ENCODE measurements at regions not wholly inside any gene's neighbourhood (a gene's known extent, or its start where the extent isn't known, plus 50 kb on each side); places are given as distances from the start of the nearest gene placed in this dataset.

DNA sequence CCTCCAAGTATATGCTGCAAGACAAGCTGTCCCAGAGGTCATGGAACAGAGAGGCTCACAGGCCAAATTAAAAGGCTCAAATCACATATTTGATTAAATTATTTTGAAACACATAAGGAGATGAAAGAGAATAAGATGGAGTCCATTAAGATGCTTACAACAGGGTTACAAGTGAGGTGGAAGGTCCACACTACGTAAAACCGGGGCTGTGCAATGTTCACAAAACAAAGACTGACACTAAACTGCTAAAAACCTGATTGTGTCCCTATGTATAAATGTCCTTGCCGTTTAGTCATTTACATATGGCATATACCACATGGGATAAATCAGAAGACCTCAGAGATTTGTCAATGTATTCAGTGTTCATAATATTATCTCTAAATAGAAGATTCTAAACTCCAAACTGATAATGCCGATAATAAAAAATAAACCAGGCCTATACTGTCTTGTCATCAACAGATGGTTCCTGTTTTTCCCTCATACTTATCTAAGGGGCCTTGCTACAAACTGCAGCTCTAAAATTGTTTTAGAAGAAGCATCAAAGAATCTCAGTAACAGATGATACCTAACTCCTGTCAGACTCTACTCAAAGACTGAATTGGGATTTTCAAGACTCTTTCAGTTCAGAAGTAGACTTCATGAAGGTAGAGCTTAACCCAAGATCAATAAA is 51.8 kb upstream of the RIPOR2 start:
- no peak for DNase-seq

DNA sequence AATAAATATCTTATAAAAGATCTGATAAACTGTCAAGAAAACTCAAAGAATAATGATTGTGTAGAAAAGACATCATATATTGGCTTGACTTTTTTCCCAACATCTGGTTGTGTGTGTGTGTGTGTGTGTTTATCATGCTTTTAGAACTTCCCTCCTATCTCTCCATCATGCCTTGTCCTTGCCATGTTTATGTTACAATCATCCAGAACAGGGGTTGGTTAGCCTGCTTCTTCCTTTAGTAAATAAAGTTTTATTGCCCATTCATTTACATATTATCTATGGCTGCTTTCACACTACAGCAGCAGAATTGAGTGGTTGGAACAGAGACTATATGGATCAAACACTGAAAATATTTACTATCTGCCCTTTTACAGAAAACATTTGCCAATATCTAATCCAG is 52.8 kb upstream of the RIPOR2 start:
- no peak for DNase-seq

DNA sequence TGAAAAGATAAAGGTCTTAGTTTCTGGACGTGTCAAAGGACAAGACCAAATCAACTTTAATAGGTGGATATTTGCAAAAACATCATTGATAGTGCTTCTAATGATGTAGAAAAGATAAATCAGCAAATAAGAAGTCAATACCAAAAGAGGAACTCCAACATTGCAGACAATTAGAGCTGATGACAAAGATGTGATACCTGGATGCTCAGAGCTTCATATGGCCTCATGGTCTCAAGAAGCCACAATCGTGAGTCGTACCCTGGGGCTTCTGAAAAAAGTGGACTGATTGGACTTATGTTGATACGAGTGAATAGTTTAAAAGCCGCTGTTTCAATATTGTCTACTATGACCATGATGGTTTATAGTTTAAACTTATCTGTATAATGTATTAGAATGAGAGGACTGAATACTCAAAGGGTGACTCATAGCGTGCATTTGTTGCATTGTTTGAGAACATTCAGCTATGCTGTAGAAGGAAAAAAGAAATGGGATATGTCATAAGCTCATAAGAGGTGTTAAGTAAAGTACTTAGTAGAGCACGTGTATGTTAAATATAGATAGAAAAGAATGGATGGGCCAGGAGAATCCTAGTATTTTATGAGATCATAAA is 54.6 kb upstream of the RIPOR2 start:
- no peak for DNase-seq

DNA sequence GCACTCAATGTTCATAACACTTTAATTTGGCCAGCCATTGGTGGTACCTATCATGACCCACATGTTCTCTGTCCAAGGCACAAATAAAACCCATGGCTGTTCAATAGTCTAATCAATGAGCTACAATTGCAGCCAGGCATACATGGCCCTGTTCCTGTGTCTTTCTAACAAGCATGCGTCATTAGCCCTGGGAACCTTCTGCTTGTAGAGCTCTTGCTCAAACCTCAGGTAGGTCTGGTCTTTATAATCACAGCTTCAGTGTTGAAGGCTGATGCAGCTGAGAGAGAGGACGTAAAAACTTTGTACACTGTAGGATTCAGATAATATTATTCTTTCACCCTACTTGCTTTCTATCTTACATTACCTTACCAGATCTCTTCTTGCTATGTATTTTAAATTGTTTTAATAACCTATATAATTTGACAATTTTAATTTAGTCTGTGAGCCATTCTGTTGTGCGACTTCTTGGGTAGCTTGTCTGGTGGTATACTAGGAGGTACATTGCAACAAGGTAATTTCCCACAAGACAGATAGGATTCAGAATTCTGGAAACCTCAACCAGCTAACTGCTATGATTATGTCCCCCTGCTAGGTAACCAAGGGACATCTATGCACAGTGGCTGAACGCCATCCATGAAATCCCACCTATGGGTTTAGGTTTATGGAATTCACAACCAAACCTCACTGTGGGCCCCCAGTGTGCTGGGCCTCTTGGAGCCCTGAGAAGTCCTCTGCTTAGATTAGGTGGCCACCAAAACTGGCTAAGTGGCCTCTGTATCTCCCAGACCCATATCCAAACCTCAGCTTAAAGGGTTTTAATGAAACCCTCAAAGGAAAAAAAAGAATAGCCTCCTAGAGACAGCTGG is 55.4 kb upstream of the RIPOR2 start:
- no peak for DNase-seq

DNA sequence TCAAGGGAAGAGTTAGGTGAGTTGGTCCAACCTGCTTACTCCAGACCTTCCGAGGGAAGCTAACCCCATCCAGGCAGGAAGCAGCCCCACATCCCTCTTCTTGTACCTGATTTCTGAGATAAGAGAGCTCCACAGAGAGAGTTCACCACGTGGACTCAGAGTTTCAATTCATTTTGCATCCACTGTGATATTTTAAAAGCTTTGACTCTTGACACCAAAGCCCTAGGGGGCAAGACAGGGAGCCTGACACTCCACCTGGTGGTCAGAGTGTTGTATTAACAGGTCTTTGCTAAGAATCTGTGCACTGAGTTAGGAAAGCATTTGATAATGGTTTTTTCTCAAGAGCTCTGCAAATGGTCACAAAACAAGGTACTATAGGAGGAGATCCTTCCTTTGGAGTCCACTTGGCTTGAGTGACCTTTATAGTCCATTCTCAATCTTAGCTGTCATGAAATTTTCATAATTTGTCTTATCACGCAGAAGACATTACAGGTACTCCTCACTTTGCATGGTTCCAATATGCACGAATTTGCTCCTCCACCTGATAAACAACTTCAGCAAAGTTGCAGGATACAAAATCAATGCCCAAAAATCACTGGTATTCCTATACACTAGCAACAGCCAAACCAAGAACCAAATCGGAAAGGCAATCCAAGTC is 56.2 kb upstream of the RIPOR2 start:
- DNase-seq, result peak; percentile 70

DNA sequence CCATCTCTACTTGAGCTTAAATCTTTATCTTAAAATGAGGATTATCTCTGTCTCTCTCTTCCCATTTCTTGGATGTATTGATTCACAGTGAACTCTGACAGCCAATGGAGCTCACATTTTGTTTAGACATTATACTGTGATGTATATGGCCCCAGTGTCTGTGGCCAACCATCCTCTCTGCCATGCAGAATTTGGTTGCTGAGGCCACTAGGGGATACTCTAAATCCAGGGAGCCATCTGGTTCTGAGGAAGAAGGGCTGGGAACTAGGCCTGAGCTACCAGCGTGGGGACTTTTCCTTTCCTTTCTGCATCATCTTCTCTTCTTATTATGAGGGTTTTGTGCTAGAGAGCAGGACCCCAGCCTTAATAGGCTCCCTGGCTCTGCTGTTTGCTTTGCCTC is 59.1 kb upstream of the RIPOR2 start:
- no peak for DNase-seq

DNA sequence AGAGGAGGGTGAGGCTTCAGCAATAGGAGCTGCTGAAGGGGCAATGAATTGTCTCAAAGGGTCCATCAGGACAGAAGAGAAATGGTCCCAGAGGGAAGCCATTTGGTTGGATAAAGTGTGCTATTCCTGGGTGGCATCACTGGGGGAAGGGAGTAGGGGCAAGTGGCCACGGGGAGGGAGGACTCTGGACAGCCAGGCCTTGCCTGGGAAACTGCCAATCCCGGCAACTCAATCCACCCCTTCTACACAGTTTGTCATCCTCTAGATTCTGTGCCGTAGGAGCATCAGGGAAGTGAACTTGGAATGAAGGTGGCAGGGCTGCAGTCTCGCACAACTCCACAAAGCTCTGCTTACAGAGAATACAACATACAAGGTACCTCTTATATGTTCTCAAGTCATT is 59.5 kb upstream of the RIPOR2 start:
- DNase-seq, result no peak

DNA sequence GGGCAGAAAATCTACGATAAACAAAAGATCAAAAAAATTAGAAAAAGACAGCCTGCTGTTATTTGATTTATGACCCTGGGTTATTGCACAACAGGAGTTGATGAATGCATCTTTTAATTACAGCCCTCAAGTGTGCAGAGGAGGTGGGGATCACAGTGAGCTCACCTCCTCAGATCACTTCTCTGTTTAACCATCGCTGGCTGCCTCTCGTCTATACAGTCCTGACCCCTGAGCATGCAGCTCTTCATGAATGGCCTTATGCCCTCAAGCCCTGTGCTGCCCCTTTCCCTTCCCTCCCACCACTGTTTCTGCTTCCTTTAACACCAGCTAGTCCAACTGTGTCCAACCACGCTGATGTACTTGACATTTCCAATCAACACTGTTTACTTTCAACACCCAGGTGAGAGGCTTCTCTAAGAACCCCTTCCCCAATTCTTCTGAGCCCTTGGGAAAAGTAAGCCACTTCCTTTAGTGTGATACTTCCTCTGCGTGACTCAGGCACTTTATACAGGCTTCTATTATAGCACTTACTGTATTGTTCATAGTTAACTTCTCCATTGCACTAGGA is 60.6 kb upstream of the RIPOR2 start:
- no peak for DNase-seq

DNA sequence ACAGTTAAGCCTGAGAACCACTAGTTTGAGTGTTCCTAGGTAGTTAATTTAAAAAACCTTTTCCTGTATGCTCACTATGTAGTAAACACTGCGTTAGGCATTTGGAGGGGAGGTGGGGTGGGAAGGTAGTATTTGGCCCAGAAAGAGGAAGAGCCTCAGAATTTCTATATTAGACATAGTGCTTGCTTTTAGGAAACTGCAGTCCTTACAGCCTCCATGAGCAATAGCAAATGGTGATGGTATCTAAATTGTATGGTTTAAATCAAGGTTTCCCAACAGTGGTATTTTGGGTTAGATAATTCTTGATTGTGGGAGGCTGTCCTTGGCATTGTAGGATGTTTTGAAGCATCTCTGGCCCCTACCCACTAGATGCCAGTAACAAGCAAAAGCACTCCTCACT is 61.5 kb upstream of the RIPOR2 start:
- no peak for DNase-seq

DNA sequence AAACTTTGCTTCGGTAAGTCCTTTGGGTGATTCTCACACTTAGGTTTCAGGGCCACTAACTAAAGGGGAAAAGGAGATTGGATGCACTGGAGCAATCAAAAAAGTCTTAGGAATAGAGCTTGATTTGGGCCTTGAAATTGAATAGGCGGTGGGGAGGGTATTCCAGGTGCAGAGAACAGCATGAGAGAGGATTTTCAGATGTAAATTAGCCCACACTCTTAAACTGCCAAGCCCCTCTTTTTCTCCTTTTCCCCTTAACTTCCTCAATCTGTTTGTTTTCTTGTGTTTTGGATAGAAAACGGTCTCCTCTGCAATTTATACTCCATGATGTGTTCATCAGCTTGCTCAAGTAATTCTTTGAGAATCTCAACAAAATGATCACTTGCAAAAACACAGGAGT is 62.1 kb upstream of the RIPOR2 start:
- no peak for DNase-seq

DNA sequence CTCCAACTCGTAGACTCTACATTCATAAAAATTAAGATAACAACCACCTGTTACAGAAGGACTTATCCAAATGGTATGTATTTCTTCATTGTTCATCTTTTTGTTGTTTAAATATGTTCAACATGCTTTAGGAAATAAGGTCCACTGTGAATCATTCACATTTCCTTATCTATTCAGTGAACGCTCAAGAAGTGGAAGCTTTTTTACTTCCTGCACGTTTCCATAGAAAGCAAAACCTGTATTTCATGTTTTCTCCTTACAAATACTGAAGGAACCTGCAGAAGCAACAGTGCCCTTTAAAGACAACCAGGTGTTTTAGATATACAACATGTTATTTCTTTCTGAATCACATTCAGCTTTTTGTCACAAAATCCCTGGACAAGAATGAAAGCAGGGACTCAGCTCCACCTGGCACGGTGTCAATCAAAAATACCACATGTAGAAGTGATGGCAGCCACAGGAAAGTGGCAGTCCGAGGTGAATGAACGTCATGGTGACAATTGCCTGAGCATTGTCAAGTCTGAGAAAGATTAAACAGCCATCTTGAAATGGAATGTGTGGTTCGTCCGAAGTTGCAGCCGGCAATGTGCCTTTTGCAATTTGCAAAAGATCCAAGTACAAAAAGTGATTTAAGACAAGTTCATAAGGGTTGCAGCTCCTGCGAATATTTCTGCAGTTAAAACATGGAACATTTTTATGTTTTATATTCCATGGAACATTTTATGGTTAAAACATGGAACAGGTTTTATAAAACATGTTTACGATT is 66.7 kb upstream of the RIPOR2 start:
- no peak for DNase-seq

DNA sequence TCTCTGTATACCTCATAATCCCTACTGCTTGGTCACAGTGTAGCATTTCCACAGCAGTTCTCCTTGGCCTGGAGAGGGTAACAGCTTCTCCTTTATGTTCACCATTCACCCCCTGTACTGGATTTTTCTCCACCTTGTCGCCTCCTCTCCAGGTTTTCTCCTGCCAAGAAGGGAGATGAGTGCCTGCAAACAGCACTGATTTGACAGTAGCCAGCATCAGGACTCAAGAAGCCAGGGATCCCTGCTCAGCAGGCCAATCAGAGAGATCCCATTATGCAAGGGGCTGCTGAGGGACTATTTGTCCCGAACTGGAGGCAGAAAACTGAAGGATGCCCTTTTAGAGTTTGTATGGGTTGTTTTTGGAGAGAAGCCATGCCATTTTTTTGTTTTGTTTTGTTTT is 68.6 kb upstream of the RIPOR2 start:
- DNase-seq, result no peak

DNA sequence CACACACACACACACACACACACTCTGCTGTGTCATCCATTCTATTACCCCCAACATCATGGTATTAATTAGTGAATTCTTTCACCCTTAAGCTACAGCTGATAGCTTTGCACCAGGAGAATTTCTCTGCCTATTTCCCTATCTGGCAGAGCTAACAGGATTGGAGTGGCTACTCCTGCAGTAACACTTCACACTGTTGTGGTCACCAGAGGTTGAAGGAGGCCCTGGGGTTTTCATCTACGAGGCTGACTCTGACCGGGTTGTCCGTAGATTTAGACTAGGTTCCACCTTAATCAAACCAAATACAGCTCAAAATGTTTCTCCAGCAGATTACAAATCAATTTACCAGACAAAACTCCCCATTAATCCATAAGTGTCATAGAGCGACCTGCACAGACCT is 69.2 kb upstream of the RIPOR2 start:
- no peak for DNase-seq

DNA sequence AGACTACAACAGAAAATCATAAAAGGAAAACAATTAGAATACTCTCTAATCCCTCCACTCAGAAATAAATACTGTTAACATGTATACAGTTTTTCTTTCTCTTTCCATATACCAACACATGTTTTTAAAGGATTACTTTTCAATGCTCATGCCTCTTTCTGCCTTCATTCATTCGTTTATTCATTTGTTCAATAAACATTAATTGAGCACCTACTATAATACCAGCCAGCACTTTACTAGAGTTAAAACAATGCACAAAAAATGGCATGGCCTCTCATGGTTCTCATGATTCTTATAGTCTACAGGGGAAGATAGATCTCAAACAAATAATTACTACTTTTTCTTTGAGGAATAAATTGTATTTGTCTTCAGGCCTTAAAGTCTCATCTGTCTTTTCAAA is 70.3 kb upstream of the RIPOR2 start:
- DNase-seq, result no peak

DNA sequence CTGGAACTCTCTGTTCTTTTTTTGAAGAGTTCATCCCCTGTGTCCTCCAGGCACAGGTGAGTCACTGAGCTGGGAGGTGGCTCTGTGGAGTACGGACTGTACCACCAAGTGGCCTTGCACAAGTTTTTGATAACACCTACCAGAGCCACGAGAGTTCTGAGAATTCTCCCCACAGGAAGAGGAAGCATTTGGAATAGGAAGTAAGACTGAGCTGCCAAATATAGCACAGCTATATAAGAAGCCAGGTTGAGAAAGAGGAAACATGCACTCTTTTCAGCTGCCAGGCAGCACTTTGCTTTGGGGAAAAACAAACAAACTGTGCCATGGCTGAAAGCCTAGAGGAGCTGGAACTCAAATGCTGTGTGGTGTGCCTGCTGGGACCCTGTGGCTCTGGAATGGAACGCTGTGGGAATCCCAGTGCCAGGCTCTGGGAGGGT is 70.8 kb upstream of the RIPOR2 start:
- DNase-seq, result no peak

DNA sequence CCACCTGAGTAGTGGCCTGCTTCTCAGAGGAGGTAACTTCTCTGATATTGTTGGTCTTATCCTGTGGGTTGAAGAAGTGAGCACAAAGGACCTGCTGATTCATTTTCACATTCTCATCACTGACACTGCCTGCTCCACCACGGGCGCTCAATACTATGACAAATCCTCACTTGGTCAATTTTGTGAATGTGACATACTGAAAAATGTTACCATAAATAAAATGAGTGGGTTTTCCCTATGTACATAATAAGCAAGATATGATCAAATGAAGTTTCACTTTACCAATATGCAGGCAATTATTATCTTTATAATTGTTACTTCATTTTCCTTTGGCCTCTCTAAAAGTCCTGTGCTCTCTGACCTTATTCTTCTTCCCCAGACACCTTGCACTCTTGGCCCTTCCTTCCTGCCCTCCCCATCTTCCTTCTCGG is 71.5 kb upstream of the RIPOR2 start:
- DNase-seq, result no peak

DNA sequence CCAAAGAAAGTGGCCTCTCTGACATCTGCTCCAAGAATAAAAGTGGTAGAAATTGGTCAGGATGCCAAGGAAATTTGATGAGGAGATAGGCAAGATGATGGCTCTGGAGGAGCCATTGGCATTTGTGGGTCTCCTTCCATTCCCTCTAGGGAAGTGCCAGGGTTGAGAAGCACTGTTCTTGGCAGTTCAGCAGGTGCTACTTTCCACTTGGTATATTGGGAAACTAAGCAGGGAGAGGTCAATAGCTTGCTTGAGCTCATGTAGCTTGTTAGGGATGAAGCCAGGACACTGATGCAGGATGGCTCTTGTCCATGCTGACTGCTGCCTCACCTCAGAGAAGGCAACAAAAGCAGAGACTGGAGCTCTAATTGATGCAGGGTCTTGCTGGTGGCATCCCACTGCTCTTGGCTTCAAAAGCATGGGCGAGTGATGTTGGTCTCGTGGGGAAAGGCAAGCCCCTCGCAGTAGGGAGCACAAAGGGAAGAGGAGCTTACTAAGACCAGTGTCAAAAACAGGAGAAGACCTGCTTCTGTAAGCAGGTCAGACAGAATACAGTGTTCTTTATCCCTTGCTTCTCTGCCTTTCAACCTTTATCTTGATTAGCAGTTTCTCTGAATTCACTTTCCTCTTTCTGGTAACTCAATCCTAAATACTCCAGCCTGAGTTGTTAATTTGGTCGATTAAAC is 73.1 kb upstream of the RIPOR2 start:
- DNase-seq, result no peak

DNA sequence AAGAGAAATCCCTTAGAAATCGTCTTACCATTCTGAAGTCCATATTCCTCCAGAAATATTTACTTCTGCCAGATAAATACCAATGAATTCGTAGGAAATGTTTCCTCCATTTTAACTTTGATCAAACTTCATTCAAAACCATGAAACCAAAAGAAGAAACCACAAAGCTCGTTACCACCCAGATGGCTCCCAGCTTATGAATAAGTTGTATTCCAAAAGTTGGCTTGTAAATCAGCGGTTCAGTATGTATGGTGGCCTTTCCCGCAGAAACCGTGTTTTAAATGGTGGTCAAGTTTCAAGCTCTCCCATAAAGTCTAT is 73.6 kb upstream of the RIPOR2 start:
- DNase-seq, result no peak

DNA sequence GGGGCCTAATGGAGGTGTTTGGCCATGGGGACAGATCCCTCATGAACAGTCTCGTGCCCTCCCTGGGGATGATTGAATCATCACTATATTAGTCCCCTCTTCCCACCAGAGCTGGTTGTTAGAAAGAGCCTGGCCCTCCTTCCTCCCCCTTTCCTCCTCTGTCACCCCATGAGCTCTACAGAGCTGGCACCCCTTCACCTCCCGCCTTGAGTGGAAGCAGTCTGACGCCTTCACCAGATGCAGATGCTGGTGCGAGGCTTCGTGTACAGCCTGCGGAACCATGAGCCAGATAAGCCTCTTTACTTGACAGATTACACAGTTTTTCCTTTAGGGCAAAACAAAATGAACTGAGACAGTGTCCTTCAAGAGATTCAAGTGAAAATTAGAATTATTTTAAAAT is 74.4 kb upstream of the RIPOR2 start:
- DNase-seq, result no peak

DNA sequence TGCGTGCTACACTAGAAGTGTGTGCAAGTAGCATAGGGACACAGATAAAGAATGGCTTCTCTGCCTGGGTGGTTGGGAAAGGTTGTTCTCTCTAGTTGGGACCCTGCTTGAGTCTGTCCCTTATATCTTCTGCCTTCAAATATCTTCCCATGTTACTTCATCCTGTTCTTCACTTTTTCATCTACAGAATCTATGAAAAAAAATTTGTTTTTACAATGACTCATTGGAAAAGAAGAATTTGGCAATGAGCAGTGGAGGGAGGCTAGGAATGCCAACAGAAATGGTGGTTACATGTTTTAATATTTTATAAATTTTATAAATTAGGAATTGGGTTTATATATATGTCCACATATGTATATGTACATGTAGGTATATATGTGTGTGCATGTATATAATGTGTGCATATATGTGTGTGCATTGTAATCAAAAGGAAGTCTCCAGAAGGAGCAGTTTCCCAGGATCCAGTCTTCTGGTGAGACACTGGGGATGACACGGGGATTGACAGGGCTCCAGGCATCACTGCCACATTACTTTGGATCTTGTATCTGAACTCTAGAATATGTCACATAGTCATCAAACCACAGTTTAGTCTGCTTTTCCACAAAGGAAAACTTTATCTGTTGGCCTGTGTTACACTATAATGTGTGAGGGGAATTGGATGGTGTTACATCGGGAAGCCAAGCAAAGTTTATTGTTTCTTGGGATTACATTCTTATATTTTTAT is 75.3 kb upstream of the RIPOR2 start:
- DNase-seq, result no peak

DNA sequence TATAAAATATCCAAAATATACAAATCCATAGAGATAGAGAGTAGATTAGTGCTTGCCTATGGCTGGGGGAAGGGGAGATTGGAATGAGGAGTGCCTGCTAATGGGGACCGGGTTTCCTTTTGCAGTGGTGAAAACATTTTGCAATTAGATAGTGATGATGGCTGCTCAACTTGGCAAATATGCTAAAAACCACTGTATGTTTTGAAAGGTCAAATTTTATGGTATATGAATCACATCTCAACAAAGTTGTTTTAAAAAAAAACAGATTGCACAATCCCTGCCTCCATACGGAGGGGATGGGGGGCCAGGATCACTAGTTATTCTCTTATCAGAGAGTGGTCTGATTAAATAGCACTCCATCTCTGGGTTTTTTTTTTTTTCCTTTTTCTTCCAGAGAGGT is 76.9 kb upstream of the RIPOR2 start:
- DNase-seq, result no peak

Data from effector CD4-positive, alpha-beta T cell (primary cell).